Neural cell (in vitro differentiated cells): ENCODE measurements at regions not wholly inside any gene's neighbourhood (a gene's known extent, or its start where the extent isn't known, plus 50 kb on each side); places are given as distances from the start of the nearest gene placed in this dataset.

Experiments used
- H2AFZ ChIP-seq: fragments of 200-600, 300-800 bp; sonication (generic), shearing (Covaris generic); 2 replicates; pipeline ENCODE4 v1.6.0; 2014; ENCODE audit warnings: low read depth, mild to moderate bottlenecking, antibody characterized with exemption, low read length, moderate library complexity
- H3F3A ChIP-seq: fragments of 200-600 bp; shearing (Covaris generic); 2 replicates; pipeline ENCODE4 v1.6.1; 2016; ENCODE audit warnings: mild to moderate bottlenecking, moderate library complexity, mixed read lengths, antibody characterized with exemption, low read length; ENCODE audit not compliant: insufficient read depth, poor library complexity, severe bottlenecking
- H3K27ac ChIP-seq: fragments of 200-600, 300-800 bp; sonication (generic), shearing (Covaris generic); 2 replicates; pipeline ENCODE4 v1.5.1; 2014; ENCODE audit warnings: mild to moderate bottlenecking, low read length, moderate library complexity
- H3K27me3 ChIP-seq: fragments of 300-800, 200-600 bp; sonication (generic), shearing (Covaris generic); 2 replicates; pipeline ENCODE4 v1.6.0; 2014; ENCODE audit warnings: mild to moderate bottlenecking, low read depth, low read length, moderate library complexity; ENCODE audit not compliant: insufficient read depth
- H3K36me3 ChIP-seq: fragments of 300-800, 200-600 bp; sonication (generic), shearing (Covaris generic); 2 replicates; pipeline ENCODE4 v1.5.1; 2014; ENCODE audit warnings: mild to moderate bottlenecking, antibody characterized with exemption, low read length, moderate library complexity; ENCODE audit not compliant: insufficient read depth
- H3K4me2 ChIP-seq: fragments of 300-800, 200-600 bp; sonication (generic), shearing (Covaris generic); 2 replicates; pipeline ENCODE4 v1.6.0; 2014; ENCODE audit warnings: mild to moderate bottlenecking, low read length
- H3K4me3 ChIP-seq: fragments of 300-800, 200-600 bp; sonication (generic), shearing (Covaris generic); 2 replicates; pipeline ENCODE4 v1.5.1; 2014; ENCODE audit warnings: mild to moderate bottlenecking, low read length, moderate library complexity
- H3K79me2 ChIP-seq: fragments of 200-600 bp; shearing (Covaris generic); replicated peaks from 2 replicates; pipeline ENCODE4 v1.6.0; 2014; ENCODE audit warnings: mild to moderate bottlenecking, low read length, moderate library complexity; ENCODE audit not compliant: insufficient read depth
- H3K9ac ChIP-seq: fragments of 300-800, 200-600 bp; sonication (generic), shearing (Covaris generic); 2 replicates; pipeline ENCODE4 v1.6.1; 2016; ENCODE audit warnings: mild to moderate bottlenecking, low read length, mixed read lengths
- H3K9me2 ChIP-seq: fragments of 200-600 bp; shearing (Covaris generic); 2 replicates; pipeline ENCODE4 v1.6.1; 2016; ENCODE audit warnings: mild to moderate bottlenecking, low read length, mixed read lengths; ENCODE audit not compliant: insufficient read depth
- H3K9me3 ChIP-seq: fragments of 200-600, 300-800 bp; sonication (generic), shearing (Covaris generic); 2 replicates; pipeline ENCODE4 v1.6.1; 2016; ENCODE audit warnings: mild to moderate bottlenecking, mixed run types, low read length, moderate library complexity, mixed read lengths
- H4K20me1 ChIP-seq: fragments of 200-600 bp; shearing (Covaris generic); 2 replicates; pipeline ENCODE4 v1.6.1; 2016; ENCODE audit warnings: mild to moderate bottlenecking, mixed run types; ENCODE audit not compliant: insufficient read depth
- EP300 ChIP-seq: fragments of 450-650 bp; conservative IDR thresholded peaks from 2 replicates; pipeline ENCODE4 v1.6.1; 2014; ENCODE audit warnings: antibody characterized with exemption, mild to moderate bottlenecking, moderate library complexity; ENCODE audit not compliant: poor library complexity, severe bottlenecking
- EZH2 ChIP-seq: fragments of 200-600, 300-800 bp; shearing (Covaris generic), sonication (generic); IDR thresholded peaks from 2 replicates; pipeline ENCODE4 v1.6.1; 2014; ENCODE audit warnings: antibody characterized with exemption, low read length, borderline replicate concordance, mild to moderate bottlenecking; ENCODE audit not compliant: insufficient read depth, poor library complexity, severe bottlenecking
- MXI1 ChIP-seq: fragments of 450-650 bp; conservative IDR thresholded peaks from 2 replicates; pipeline ENCODE4 v1.6.1; 2014; ENCODE audit warnings: antibody characterized with exemption, mild to moderate bottlenecking; ENCODE audit not compliant: poor library complexity, severe bottlenecking
- POLR2AphosphoS5 ChIP-seq: IDR thresholded peaks from 2 replicates; pipeline ENCODE4 v1.6.1; 2012
- RAD21 ChIP-seq: fragments of 450-650 bp; conservative IDR thresholded peaks from 2 replicates; pipeline ENCODE4 v1.6.1; 2014; ENCODE audit warnings: antibody characterized with exemption, mild to moderate bottlenecking, moderate library complexity
- SMC3 ChIP-seq: fragments of 450-650 bp; conservative IDR thresholded peaks from 2 replicates; pipeline ENCODE4 v1.6.1; 2014; ENCODE audit warnings: antibody characterized with exemption, mild to moderate bottlenecking, moderate library complexity; ENCODE audit not compliant: poor library complexity
- TAF1 ChIP-seq: IDR thresholded peaks from 2 replicates; pipeline ENCODE4 v1.6.1; 2012; ENCODE audit warnings: low read depth
- TF ChIP-seq, protein P1 (sequence below): fragments of 450-650 bp; IDR thresholded peaks from 2 replicates; pipeline ENCODE4 v1.5.1; 2014; ENCODE audit warnings: antibody characterized with exemption, mild to moderate bottlenecking, moderate library complexity; ENCODE audit not compliant: poor library complexity, severe bottlenecking
- TF ChIP-seq, protein P2 (sequence below): IDR thresholded peaks from 2 replicates; pipeline ENCODE4 v1.6.1; 2012; ENCODE audit warnings: borderline replicate concordance

DNA sequence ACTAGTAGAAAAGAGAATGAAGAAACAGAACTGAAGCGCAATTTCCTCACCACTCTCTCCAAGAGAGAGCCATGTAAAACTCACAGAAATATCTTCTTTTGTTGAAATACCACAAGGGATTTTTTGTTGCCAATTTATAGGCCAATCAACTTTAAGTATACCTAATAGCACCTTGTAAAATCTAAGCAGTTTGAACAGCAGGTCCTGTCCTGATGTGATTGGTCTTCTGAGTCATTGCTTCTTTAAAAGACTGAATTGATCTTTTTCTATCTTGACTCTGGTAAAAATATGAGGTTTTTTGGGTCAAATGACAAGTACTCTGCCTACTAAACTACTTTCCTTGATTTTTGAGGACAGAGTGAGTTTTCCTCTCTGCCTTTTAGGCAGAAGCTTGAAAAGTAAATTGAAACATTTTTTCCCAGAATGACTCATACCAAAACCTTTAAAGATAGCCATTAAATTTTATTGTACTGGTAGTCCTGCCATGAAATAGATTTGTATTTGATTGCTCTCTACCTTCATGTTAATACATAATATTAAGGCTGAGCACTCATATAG, 343.9 kb upstream of the CBLB start:
- Histone ChIP-seq H3K27me3 (no peaks in the 10 kb centered on the region), H2AFZ (no peak overlapping the region), H3K4me2 (no peak overlapping the region), H3K9ac (no peak overlapping the region), H3K9me3 (no peaks in the 10 kb centered on the region), H4K20me1 (no peaks in the 10 kb centered on the region), H3K36me3 (no peaks in the 10 kb centered on the region), H3F3A (no peaks in the 10 kb centered on the region), H3K9me2 (no peaks in the 10 kb centered on the region), H3K4me3 (no peak overlapping the region), H3K27ac (no peak overlapping the region), H3K79me2 (no peaks in the 10 kb centered on the region)
- TF ChIP-seq TAF1 (no peak), SMC3 (no peak), RAD21 (no peak), EP300 (no peak), POLR2AphosphoS5 (no peak), EZH2 (no peak), MXI1 (no peak)
- TF ChIP-seq, protein P1, sequence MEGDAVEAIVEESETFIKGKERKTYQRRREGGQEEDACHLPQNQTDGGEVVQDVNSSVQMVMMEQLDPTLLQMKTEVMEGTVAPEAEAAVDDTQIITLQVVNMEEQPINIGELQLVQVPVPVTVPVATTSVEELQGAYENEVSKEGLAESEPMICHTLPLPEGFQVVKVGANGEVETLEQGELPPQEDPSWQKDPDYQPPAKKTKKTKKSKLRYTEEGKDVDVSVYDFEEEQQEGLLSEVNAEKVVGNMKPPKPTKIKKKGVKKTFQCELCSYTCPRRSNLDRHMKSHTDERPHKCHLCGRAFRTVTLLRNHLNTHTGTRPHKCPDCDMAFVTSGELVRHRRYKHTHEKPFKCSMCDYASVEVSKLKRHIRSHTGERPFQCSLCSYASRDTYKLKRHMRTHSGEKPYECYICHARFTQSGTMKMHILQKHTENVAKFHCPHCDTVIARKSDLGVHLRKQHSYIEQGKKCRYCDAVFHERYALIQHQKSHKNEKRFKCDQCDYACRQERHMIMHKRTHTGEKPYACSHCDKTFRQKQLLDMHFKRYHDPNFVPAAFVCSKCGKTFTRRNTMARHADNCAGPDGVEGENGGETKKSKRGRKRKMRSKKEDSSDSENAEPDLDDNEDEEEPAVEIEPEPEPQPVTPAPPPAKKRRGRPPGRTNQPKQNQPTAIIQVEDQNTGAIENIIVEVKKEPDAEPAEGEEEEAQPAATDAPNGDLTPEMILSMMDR = no peak
- TF ChIP-seq, protein P2, sequence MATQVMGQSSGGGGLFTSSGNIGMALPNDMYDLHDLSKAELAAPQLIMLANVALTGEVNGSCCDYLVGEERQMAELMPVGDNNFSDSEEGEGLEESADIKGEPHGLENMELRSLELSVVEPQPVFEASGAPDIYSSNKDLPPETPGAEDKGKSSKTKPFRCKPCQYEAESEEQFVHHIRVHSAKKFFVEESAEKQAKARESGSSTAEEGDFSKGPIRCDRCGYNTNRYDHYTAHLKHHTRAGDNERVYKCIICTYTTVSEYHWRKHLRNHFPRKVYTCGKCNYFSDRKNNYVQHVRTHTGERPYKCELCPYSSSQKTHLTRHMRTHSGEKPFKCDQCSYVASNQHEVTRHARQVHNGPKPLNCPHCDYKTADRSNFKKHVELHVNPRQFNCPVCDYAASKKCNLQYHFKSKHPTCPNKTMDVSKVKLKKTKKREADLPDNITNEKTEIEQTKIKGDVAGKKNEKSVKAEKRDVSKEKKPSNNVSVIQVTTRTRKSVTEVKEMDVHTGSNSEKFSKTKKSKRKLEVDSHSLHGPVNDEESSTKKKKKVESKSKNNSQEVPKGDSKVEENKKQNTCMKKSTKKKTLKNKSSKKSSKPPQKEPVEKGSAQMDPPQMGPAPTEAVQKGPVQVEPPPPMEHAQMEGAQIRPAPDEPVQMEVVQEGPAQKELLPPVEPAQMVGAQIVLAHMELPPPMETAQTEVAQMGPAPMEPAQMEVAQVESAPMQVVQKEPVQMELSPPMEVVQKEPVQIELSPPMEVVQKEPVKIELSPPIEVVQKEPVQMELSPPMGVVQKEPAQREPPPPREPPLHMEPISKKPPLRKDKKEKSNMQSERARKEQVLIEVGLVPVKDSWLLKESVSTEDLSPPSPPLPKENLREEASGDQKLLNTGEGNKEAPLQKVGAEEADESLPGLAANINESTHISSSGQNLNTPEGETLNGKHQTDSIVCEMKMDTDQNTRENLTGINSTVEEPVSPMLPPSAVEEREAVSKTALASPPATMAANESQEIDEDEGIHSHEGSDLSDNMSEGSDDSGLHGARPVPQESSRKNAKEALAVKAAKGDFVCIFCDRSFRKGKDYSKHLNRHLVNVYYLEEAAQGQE = no peak

DNA sequence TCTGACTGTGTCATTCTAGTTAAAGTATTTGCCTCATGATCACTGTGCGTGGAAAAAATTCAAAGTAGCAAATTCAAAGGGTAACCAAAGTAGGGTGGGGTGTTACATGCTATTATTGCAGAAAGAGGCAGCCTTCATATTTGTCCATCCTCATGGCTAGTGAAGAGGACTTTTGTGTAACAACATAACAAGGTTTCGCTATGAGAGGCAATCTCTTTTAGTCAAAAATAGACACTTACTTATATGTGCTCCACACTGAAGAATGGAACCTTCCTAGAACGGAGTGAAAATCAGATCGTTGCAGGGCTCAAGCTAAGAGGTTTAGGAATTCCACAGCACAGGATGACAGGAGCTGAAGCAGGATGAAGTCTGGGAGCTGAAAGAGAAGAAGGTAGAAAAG, 345.1 kb upstream of the CBLB start:
- Histone ChIP-seq H3K9me3 (no peaks in the 10 kb centered on the region), H3F3A (no peaks in the 10 kb centered on the region), H3K27me3 (no peaks in the 10 kb centered on the region), H3K4me2 (no peak overlapping the region), H3K27ac (no peak overlapping the region), H3K4me3 (no peak overlapping the region), H4K20me1 (no peaks in the 10 kb centered on the region), H3K9ac (no peak overlapping the region), H3K36me3 (no peaks in the 10 kb centered on the region), H3K9me2 (no peaks in the 10 kb centered on the region), H3K79me2 (no peaks in the 10 kb centered on the region), H2AFZ (no peak overlapping the region)
- no peak for TF ChIP-seq SMC3
- no peak for TF ChIP-seq MXI1
- TF ChIP-seq EP300 = no peak
- TF ChIP-seq POLR2AphosphoS5 = no peak
- no peak for TF ChIP-seq RAD21
- TF ChIP-seq, protein P1 = no peak
- TF ChIP-seq EZH2 = no peak
- TF ChIP-seq TAF1 = no peak
- TF ChIP-seq, protein P2 = no peak
